ENCODE measurements at regions not wholly inside any gene's neighbourhood (a gene's known extent, or its start where the extent isn't known, plus 50 kb on each side); places are given as distances from the start of the nearest gene placed in this dataset.
"Not testable (repeated sequence)": the region's sequence is repeated elsewhere in the genome, so short reads cannot be mapped to it uniquely, and the experiment has no call there.

DNA sequence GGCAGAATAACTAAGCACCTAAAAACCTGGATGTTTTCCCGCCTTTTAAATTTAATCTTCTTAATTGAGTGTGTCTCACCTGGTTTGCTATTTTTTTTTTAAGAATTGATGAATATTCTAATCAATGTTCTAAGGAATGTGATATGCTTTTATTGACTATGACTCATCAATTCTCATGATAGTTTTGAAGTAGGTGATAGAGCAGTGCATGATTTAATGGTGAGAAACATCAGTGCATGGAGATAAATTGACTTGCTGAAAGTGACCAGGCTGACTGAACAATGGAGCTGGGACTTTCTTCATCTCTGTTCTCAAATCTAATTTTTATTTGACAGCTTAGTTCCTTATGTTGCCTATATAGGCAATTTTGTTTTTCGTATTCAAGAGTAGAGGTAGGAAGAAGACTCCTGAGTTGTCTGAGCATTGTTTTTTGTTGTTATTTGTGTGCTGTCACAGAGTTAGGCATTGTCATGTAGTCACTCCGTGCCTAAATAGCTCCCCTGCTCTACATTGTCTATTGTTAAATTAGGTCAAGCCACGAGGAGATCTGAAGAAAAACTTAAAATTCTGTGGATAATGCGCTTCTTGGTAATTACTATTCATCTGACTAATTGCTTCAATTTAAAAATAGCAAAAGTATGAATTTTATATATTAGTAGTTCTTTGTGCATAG lies 59.0 kb upstream of the NUTM2F start:
- H3K4me3 Mint-ChIP-seq; H3K27me3 Mint-ChIP-seq (ENCODE audit: insufficient read depth); H3K27ac Mint-ChIP-seq; intact Hi-C loops (cut with micrococcal nuclease); H3K9me3 Mint-ChIP-seq; H3K36me3 Mint-ChIP-seq (ENCODE audit: low read depth); DNase-seq (ENCODE audit: low spot score): not testable (repeated sequence)
- H3K4me1 Mint-ChIP-seq (ENCODE audit: low read depth): peaks cover 24% of the 10 kb centered on the region

DNA sequence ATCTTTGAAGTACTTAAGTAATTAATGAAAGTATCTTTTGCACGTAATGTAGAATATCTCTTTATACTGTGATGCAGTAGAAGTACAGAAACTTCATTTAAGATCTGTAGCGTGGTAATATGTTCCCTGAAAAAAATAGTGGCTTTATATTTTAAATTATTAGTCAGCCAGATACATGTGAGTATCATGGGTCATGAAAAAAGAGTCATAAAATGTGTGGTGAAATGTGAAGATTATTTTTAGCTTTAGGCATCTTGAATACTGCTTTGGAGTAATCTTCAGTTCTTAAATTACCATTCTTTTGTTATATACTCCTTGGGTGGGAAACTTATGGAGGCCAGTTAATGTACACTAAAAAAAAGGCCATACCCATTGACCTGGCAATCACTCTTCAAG lies 59.6 kb upstream of the NUTM2F start:
- H3K36me3 Mint-ChIP-seq (ENCODE audit: low read depth); H3K27me3 Mint-ChIP-seq (ENCODE audit: insufficient read depth); H3K9me3 Mint-ChIP-seq; intact Hi-C loops (cut with micrococcal nuclease); DNase-seq (ENCODE audit: low spot score); H3K27ac Mint-ChIP-seq; H3K4me3 Mint-ChIP-seq: not testable (repeated sequence)
- peaks cover 24% of the 10 kb centered on the region for H3K4me1 Mint-ChIP-seq (ENCODE audit: low read depth)

DNA sequence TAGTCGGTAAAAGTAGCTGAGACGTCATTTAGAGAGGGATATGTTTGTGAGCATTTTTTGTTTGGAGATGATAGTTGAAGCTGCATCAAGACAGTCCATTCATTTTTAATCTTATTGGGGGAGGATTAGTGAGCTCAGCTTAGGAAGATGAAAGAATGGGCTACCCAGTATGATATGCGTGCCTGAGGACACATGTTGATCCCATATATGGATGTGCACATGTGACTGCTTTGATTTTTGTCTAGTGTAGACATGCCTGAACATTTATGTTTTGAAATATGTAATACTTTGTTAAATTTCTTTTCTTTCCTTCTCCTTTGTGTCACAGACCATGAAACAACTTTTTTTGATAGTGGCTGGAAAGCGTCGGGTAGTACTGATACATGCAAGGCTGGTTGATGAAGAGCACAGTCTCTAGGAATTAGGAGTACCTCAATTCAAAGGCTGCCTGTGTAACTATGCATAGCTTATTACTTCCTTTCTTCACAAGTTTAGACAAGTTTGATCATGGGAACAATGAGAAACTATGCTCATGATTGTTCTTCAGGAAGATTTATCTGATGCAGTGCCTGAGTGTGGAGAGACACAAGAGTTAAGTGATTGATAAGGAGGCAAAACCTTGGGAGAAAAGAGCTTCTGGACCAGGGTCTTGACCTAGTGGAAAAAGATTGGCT lies 62.1 kb upstream of the NUTM2F start:
- H3K36me3 Mint-ChIP-seq (ENCODE audit: low read depth); H3K9me3 Mint-ChIP-seq; intact Hi-C loops (cut with micrococcal nuclease); H3K4me3 Mint-ChIP-seq; DNase-seq (ENCODE audit: low spot score); H3K27me3 Mint-ChIP-seq (ENCODE audit: insufficient read depth): not testable (repeated sequence)
- H3K4me1 Mint-ChIP-seq (ENCODE audit: low read depth): peaks cover 26% of the 10 kb centered on the region
- peak overlapping the region; percentile 0 for H3K27ac Mint-ChIP-seq

DNA sequence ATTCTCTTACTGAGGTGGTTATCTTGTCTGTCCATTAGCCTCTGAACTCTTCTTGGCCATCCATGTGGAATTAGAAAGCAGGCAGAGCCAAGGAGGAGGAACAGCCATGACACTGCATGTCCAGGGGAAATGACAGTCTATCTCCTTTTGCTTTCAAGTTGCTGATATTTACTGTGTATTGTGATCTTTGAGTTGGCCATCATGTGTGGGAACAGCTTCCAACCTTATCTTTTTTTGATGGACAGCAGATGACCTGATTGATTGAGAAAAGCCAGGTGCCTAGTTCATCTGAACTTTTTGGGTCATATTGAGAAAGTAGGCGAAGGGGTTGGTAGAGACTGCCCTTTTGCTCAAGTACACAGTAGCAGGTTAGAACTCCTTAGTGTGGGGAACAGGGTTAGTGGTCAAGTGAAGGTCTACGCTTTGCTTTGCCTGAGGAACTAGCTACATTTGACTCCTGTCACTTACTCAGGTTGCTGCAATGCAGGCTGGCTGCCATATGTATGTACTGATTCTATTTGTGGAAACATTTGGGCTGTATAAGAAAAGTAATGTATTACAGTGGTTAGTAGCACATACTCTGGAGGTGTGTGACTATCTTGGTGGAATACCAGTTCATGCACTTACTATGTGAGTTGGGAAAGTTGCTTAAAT lies 64.7 kb upstream of the NUTM2F start:
- H3K4me3 Mint-ChIP-seq; intact Hi-C loops (cut with micrococcal nuclease); DNase-seq (ENCODE audit: low spot score); H3K9me3 Mint-ChIP-seq; H3K36me3 Mint-ChIP-seq (ENCODE audit: low read depth); H3K27me3 Mint-ChIP-seq (ENCODE audit: insufficient read depth); H3K27ac Mint-ChIP-seq: not testable (repeated sequence)
- peaks cover 23% of the 10 kb centered on the region for H3K4me1 Mint-ChIP-seq (ENCODE audit: low read depth)

DNA sequence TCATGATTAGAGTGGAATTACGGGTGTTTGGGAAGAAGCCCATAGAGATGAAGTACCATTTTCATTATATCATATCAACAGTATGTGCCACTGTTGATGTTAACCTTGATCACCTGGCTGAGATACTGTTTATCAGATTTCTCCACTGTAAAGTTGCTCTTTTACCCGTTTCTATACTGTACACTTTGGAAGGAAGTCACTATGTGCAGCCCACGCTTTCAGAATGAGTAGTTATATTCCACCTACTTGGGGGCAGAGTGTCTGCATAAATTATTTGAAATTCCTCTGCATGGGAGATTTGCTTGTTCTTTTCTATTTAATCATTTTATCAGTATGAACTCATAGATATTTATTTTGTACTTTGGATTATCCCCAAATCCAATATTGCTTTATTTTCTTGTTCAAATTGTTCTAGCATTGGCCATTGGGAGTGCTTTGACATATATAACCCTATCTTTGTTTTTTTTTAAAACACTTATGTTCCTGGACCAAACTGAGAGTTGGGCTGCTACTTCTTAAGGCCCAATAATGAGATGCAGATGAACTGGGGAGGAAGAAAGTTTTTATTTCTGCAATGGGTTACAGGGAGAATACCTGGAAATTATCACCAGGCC lies 69.4 kb upstream of the NUTM2F start:
- peak overlapping the region; percentile 16 for H3K4me3 Mint-ChIP-seq
- DNase-seq (ENCODE audit: low spot score); intact Hi-C loops (cut with micrococcal nuclease); H3K27me3 Mint-ChIP-seq (ENCODE audit: insufficient read depth); H3K9me3 Mint-ChIP-seq; H3K36me3 Mint-ChIP-seq (ENCODE audit: low read depth): not testable (repeated sequence)
- H3K27ac Mint-ChIP-seq: peak overlapping the region; percentile 30
- H3K4me1 Mint-ChIP-seq (ENCODE audit: low read depth): peaks cover 25% of the 10 kb centered on the region

DNA sequence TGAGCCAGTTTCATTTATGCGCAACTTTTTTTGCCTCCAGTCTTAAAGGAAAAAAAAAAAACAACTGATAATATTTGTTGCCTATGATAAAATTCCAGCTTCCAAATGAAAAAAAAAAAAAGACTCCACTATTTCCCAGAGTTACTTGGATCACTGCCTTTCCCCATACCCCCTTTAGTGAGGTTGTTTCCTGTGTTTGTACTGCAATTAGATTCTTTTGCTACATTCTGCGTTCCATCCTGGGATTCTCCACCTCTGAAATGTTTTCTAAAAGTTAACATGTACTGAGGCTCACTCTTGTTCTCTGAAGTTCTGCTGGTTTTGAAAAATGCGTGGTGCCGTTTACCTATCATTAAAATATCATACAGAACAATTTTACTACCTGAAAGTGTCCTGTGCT lies 72.0 kb upstream of the NUTM2F start:
- H3K27me3 Mint-ChIP-seq (ENCODE audit: insufficient read depth); H3K9me3 Mint-ChIP-seq; intact Hi-C loops (cut with micrococcal nuclease); H3K36me3 Mint-ChIP-seq (ENCODE audit: low read depth); H3K27ac Mint-ChIP-seq; H3K4me3 Mint-ChIP-seq; DNase-seq (ENCODE audit: low spot score): not testable (repeated sequence)
- H3K4me1 Mint-ChIP-seq (ENCODE audit: low read depth): peaks cover 24% of the 10 kb centered on the region

DNA sequence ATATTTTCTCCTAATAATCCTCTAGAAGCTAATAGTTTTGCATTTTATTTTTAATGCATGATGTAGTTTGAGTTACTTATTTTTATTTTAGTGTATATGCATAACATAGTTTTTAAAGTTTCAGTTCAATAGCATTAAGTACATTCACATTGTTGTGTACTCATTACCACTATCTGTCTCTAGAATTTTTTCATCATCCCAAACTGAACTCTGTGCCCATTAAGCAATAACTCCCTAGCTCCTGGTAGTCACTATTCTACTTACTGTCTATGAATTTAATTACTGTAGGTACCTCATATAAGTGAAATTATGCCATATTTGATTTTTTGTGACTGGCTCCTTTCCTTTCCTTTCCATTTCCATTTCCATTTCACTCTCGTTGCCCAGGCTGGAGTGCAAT lies 74.4 kb upstream of the NUTM2F start:
- H3K36me3 Mint-ChIP-seq (ENCODE audit: low read depth); H3K27me3 Mint-ChIP-seq (ENCODE audit: insufficient read depth); H3K27ac Mint-ChIP-seq; H3K4me3 Mint-ChIP-seq; DNase-seq (ENCODE audit: low spot score); intact Hi-C loops (cut with micrococcal nuclease); H3K9me3 Mint-ChIP-seq: not testable (repeated sequence)
- H3K4me1 Mint-ChIP-seq (ENCODE audit: low read depth): peaks cover 11% of the 10 kb centered on the region

DNA sequence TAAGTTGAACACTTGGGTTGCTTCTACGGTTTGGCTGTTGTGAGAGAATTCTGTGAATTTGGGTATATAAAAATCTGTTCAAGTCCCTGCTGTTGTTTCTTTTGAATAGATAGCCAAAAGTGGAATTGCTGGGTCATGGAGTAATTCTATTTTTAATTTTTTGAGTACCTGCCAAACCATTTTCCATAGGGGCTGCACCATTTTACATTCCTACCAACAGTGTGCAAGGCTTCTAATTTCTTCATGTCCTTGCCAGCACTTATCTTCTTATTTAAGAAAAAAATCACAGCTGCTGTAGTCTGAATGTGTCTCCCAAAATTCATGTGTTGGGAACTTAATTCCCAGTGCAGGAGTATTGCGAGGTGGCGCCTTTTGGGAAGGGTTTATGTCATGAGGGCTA lies 75.1 kb upstream of the NUTM2F start:
- H3K36me3 Mint-ChIP-seq (ENCODE audit: low read depth); H3K4me1 Mint-ChIP-seq (ENCODE audit: low read depth): not testable (repeated sequence)

DNA sequence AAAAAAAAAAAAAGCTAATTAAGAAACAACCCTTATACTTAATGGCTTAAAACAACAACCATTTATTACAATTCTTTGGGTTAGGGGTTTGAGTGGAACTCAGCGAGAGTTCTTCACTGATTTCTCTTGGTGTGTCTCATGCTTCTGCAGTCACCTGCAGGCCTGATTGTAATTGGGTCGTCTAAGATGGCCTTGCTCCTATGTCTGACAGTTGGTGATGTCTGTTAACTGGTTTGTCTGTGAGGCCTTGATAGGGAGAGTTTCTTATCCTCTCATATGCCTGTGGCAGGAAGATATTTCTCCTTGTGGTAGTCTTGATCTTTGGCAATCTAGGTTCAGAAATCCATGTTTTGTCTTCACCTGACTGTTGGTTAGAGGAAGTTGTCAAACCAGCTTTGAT lies 85.2 kb upstream of the NUTM2F start:
- H3K27me3 Mint-ChIP-seq (ENCODE audit: insufficient read depth); H3K9me3 Mint-ChIP-seq; H3K36me3 Mint-ChIP-seq (ENCODE audit: low read depth); DNase-seq (ENCODE audit: low spot score); intact Hi-C loops (cut with micrococcal nuclease); H3K4me3 Mint-ChIP-seq: not testable (repeated sequence)
- peaks cover 22% of the 10 kb centered on the region for H3K4me1 Mint-ChIP-seq (ENCODE audit: low read depth)
- H3K27ac Mint-ChIP-seq: peak overlapping the region; percentile 18

More for the DNA sequence above, 75.1 kb upstream of the NUTM2F start:
- intact Hi-C loops (cut with micrococcal nuclease); H3K9me3 Mint-ChIP-seq; H3K4me3 Mint-ChIP-seq; H3K27me3 Mint-ChIP-seq (ENCODE audit: insufficient read depth); DNase-seq (ENCODE audit: low spot score); H3K27ac Mint-ChIP-seq: not testable (repeated sequence)

DNA sequence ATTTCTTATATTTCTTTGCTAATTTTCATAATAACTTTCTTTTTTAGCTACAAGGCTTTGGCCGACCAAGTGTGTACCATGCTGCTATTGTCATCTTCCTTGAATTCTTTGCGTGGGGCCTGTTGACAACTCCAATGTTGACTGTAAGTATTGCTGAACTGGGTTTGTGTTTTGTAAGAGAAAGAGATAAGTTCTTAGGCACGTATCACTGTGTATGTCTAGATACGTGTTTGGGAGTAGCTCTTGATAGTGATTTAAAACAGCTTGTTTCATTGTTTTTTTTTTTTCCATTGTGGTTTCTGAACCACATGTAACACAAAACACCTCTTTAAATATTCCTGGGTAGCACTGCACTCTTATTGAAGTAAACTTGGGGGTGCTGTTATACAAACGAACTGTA lies 86.7 kb upstream of the NUTM2F start:
- intact Hi-C loops (cut with micrococcal nuclease); H3K9me3 Mint-ChIP-seq; H3K27ac Mint-ChIP-seq; H3K27me3 Mint-ChIP-seq (ENCODE audit: insufficient read depth); H3K4me3 Mint-ChIP-seq; H3K36me3 Mint-ChIP-seq (ENCODE audit: low read depth); DNase-seq (ENCODE audit: low spot score): not testable (repeated sequence)
- peaks cover 16% of the 10 kb centered on the region for H3K4me1 Mint-ChIP-seq (ENCODE audit: low read depth)

DNA sequence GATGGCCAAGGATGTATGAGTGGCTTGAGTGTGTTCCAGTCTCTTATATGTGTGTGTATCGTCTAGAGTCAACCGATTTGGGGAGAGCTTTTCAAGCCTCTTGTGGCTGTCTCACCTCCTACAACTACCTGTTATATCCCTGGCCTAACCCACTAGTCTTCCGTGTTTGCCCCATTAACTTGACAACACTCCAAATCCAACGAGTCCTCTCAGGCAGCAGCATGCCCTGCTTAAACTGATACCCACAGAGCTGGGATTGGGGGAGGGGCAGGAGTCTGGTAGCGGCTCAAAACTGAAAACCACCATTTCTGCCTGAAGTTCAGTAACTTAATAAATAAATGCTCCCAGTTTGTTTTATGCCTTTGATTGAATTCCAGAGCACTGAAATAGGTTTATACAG lies 91.7 kb upstream of the NUTM2F start:
- H3K9me3 Mint-ChIP-seq; H3K27me3 Mint-ChIP-seq (ENCODE audit: insufficient read depth); intact Hi-C loops (cut with micrococcal nuclease); H3K4me3 Mint-ChIP-seq; H3K36me3 Mint-ChIP-seq (ENCODE audit: low read depth); DNase-seq (ENCODE audit: low spot score); H3K4me1 Mint-ChIP-seq (ENCODE audit: low read depth); H3K27ac Mint-ChIP-seq: not testable (repeated sequence)

DNA sequence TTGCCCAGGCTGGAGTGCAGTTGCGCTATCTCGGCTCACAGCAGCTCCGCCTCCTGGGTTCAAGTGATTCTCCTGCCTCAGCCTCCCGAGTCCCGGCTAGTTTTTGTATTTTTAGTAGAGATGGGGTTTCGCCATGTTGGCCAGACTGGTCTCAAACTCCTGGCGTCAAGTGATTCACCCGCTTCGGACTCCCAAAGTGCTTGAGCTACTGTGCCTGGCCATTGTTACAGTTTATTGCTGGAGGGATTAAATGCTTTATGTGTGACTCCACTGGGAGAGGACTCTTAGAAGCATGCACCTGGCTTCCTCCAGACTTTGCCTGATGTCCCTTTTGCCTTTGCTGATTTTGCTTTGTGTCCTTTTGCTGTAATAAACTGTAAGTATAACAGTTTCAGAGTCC lies 93.5 kb upstream of the NUTM2F start:
- H3K27ac Mint-ChIP-seq; H3K36me3 Mint-ChIP-seq (ENCODE audit: low read depth); intact Hi-C loops (cut with micrococcal nuclease); H3K4me1 Mint-ChIP-seq (ENCODE audit: low read depth); H3K4me3 Mint-ChIP-seq; DNase-seq (ENCODE audit: low spot score); H3K9me3 Mint-ChIP-seq; H3K27me3 Mint-ChIP-seq (ENCODE audit: insufficient read depth): not testable (repeated sequence)

DNA sequence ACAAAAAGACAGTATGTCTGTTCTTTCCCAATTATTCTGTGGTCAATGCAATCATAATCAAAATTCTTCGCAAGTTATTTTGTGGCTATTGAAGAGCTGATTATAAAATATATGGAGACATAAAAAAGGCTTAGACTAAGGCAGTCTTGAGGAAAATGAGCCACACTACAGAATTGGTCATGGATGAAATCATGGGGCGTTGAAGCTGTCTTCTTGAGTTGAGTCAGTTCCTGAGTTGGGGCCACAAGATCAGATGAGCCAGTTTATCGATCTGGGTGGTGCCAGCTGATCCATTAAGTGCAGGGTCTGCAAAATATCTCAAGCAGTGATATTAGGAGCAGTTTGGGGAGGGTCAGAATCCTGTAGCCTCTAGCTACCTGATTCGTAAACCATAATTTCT lies 96.9 kb upstream of the NUTM2F start:
- H3K9me3 Mint-ChIP-seq; intact Hi-C loops (cut with micrococcal nuclease); DNase-seq (ENCODE audit: low spot score); H3K4me1 Mint-ChIP-seq (ENCODE audit: low read depth); H3K27me3 Mint-ChIP-seq (ENCODE audit: insufficient read depth); H3K4me3 Mint-ChIP-seq; H3K36me3 Mint-ChIP-seq (ENCODE audit: low read depth); H3K27ac Mint-ChIP-seq: not testable (repeated sequence)

Data from activated T-helper 1 cell treated with anti-CD3 and anti-CD28 coated beads, Interleukin-12 subunit alpha, Interleukin-12 subunit beta, Interleukin-2, Interleukin-4 antibody, amounts not matched to agents 30 ng/mL and 10 ng/mL and 1 ng/mL, durations not matched to agents 14 hours and 24 hours and 36 hours (primary cell).